Motor neuron (in vitro differentiated cells): ENCODE measurements at regions not wholly inside any gene's neighbourhood (a gene's known extent, or its start where the extent isn't known, plus 50 kb on each side); places are given as distances from the start of the nearest gene placed in this dataset.

ENCODE experiments used
- ATAC-seq, 8 experiments: fragments of 200-7000 bp; cut with Tn5 transposase; replicated peaks in 6 of 8; 2 replicates each; pipeline ENCODE4 v1.8.0; 2021; ENCODE audit warnings: mild to moderate bottlenecking in 8 of 8, moderate library complexity in 8 of 8
- H3K27ac ChIP-seq, 2 donors: fragments of 250-450 bp; sonication (Bioruptor Pico); 2 replicates each; pipeline ENCODE4 v1.9.0; 2021; ENCODE audit warnings: antibody characterized with exemption in 2 of 2, mild to moderate bottlenecking in 2 of 2, moderate library complexity in 1 of 2
- H3K4me1 ChIP-seq, 2 donors: fragments of 250-450 bp; sonication (Bioruptor Pico); replicated peaks in 1 of 2; 2 replicates each; pipeline ENCODE4 v1.6.1; 2021; ENCODE audit warnings: antibody characterized with exemption in 2 of 2, mild to moderate bottlenecking in 2 of 2, moderate library complexity in 1 of 2
- H3K4me3 ChIP-seq, 5 donors: fragments of 250-450 bp; sonication (Bioruptor Pico); 2 replicates each; pipeline ENCODE4 v1.9.0; 2021; ENCODE audit warnings: antibody characterized with exemption in 5 of 5, mild to moderate bottlenecking in 5 of 5, moderate library complexity in 4 of 5
- WGBS, 10 experiments: fragments of 450-650 bp; shearing (Covaris generic); methylation state at CpG; one replicate each; pipeline ENCODE4 v1.0.0; 2022; 5-methylcytosine and 5-hydroxymethylcytosine counted together
- in situ Hi-C, 9 experiments: fragments of 400-800 bp; cut with MboI; loops; one replicate each; pipeline ENCODE4 v1.15.0; 2021; ENCODE audit warnings: low sequenced_read_pairs in 9 of 9, low pct_unique_long_range_greater_than_20kb in 2 of 9; ENCODE audit not compliant: unreplicated experiment in 9 of 9

GRCh38 chr6:155684416-155685196 is 229.0 kb upstream of the NOX3 start:
- ATAC-seq, result peak in 3 of 8 experiments; percentile 76 to 91 (median 89)
- Histone ChIP-seq H3K27ac (no peak overlapping the region), H3K4me3 (no peak overlapping the region), H3K4me1 (peaks cover 0 to 22% of the 10 kb centered on the region in 2 donors)
- 0 to 90% (median 46%) methylated on average over 2 to 5 of the region's 5 CpGs for WGBS, 10 experiments
- in situ Hi-C loops, result no loop called here

GRCh38 chr6:155678361-155678760 is 222.7 kb upstream of the NOX3 start:
- in situ Hi-C loops, result no loop called here
- 0 to 92% (median 60%) methylated on average over 1 to 3 of the region's 3 CpGs; no CpG with 5 or more reads in 3 of the 10 experiments for WGBS, 10 experiments
- H3K4me3 ChIP-seq, result no peak overlapping the region
- peaks cover 0 to 4% of the 10 kb centered on the region in 2 donors for H3K4me1 ChIP-seq
- no peak for ATAC-seq
- no peak overlapping the region for H3K27ac ChIP-seq

GRCh38 chr6:155676346-155676745 is 220.7 kb upstream of the NOX3 start:
- Histone ChIP-seq H3K4me1 (no peaks in the 10 kb centered on the region), H3K27ac (no peak overlapping the region), H3K4me3 (no peak overlapping the region)
- in situ Hi-C loops, result no loop called here
- 6 to 100% (median 76%) methylated on average over 1 to 2 of the region's 2 CpGs; no CpG with 5 or more reads in 2 of the 10 experiments for WGBS, 10 experiments
- peak in 1 of 8 experiments; percentile 35 for ATAC-seq

GRCh38 chr6:155670655-155671054 is 215.0 kb upstream of the NOX3 start:
- no peak for ATAC-seq
- WGBS, 10 experiments, result 18 to 100% (median 76%) methylated on average over 1 to 2 of the region's 2 CpGs; no CpG with 5 or more reads in 1 of the 10 experiments
- no peak overlapping the region for H3K4me3 ChIP-seq
- in situ Hi-C loops, result no loop called here
- peaks cover 0 to 9% of the 10 kb centered on the region in 2 donors for H3K4me1 ChIP-seq
- H3K27ac ChIP-seq, result no peak overlapping the region

- in situ Hi-C loops, result no loop called here
- Histone ChIP-seq H3K4me3 (no peak overlapping the region), H3K27ac (no peak overlapping the region), H3K4me1 (no peaks in the 10 kb centered on the region)
- WGBS, 10 experiments, result 28 to 100% (median 71%) methylated on average over 1 to 5 of the region's 6 CpGs; no CpG with 5 or more reads in 1 of the 10 experiments
- no peak for ATAC-seq
Observed at GRCh38 chr6:155660251-155660977, 204.8 kb upstream of the NOX3 start.

GRCh38 chr6:155656024-155656423 is 200.4 kb upstream of the NOX3 start:
- 41 to 100% (median 70%) methylated on average over 2 to 3 of the region's 3 CpGs; no CpG with 5 or more reads in 3 of the 10 experiments for WGBS, 10 experiments
- no peak for ATAC-seq
- in situ Hi-C loops, result no loop called here
- Histone ChIP-seq H3K4me1 (no peaks in the 10 kb centered on the region), H3K27ac (no peak overlapping the region), H3K4me3 (no peak overlapping the region)

- Histone ChIP-seq H3K4me3 (no peak overlapping the region), H3K4me1 (no peaks in the 10 kb centered on the region), H3K27ac (no peak overlapping the region)
- ATAC-seq, result no peak
- in situ Hi-C loops, result no loop called here
Observed at GRCh38 chr6:155654474-155654873, 198.8 kb upstream of the NOX3 start.

- in situ Hi-C loops, result no loop called here
- ATAC-seq, result no peak
- WGBS, 10 experiments, result 22 to 96% (median 67%) methylated on average over 2 to 5 of the region's 5 CpGs; no CpG with 5 or more reads in 1 of the 10 experiments
- H3K4me1 ChIP-seq, result peaks cover 0 to 13% of the 10 kb centered on the region in 2 donors
- H3K4me3 ChIP-seq, result no peak overlapping the region
- H3K27ac ChIP-seq, result no peak overlapping the region
Observed at GRCh38 chr6:155648301-155648700, 192.7 kb upstream of the NOX3 start.

GRCh38 chr6:155647354-155647753 is 191.7 kb upstream of the NOX3 start:
- peak in 1 of 8 experiments; percentile 13 for ATAC-seq
- in situ Hi-C loops, result no loop called here

GRCh38 chr6:155646443-155646842 is 190.8 kb upstream of the NOX3 start:
- no peak for ATAC-seq
- peaks cover 0 to 13% of the 10 kb centered on the region in 2 donors for H3K4me1 ChIP-seq
- H3K4me3 ChIP-seq, result no peak overlapping the region
- no peak overlapping the region for H3K27ac ChIP-seq
- in situ Hi-C loops, result no loop called here
- WGBS, 10 experiments, result 69 to 100% (median 92%) methylated on average over 5 of the region's 5 CpGs; no CpG with 5 or more reads in 5 of the 10 experiments

More at GRCh38 chr6:155647354-155647753, 191.7 kb upstream of the NOX3 start:
- no peak overlapping the region for H3K4me3 ChIP-seq
- H3K27ac ChIP-seq, result no peak overlapping the region
- H3K4me1 ChIP-seq, result peaks cover 0 to 13% of the 10 kb centered on the region in 2 donors

GRCh38 chr6:155645325-155645724 is 189.7 kb upstream of the NOX3 start:
- H3K4me3 ChIP-seq, result no peak overlapping the region
- peaks cover 0 to 13% of the 10 kb centered on the region in 2 donors for H3K4me1 ChIP-seq
- in situ Hi-C loops, result no loop called here
- peak in 7 of 8 experiments; percentile 56 to 99 (median 74) for ATAC-seq
- WGBS, 10 experiments, result 0 to 83% (median 45%) methylated on average over 1 to 2 of the region's 2 CpGs; no CpG with 5 or more reads in 2 of the 10 experiments
- H3K27ac ChIP-seq, result no peak overlapping the region

GRCh38 chr6:155641603-155642002 is 186.0 kb upstream of the NOX3 start:
- no peak overlapping the region for H3K4me3 ChIP-seq
- in situ Hi-C loops, result no loop called here
- peaks cover 0 to 4% of the 10 kb centered on the region in 2 donors for H3K4me1 ChIP-seq
- no peak overlapping the region for H3K27ac ChIP-seq
- WGBS, 10 experiments, result 41 to 100% (median 85%) methylated on average over 1 of the region's 1 CpG
- no peak for ATAC-seq

GRCh38 chr6:155638200-155638599 is 182.6 kb upstream of the NOX3 start:
- no peak for ATAC-seq
- in situ Hi-C loops, result no loop called here
- H3K4me1 ChIP-seq, result peaks cover 5% of the 10 kb centered on the region in 2 donors

More at GRCh38 chr6:155638200-155638599, 182.6 kb upstream of the NOX3 start:
- Histone ChIP-seq H3K4me3 (no peak overlapping the region), H3K27ac (no peak overlapping the region)
- WGBS, 10 experiments, result 0 to 100% (median 92%) methylated on average over 1 of the region's 1 CpG; no CpG with 5 or more reads in 2 of the 10 experiments
